ENCODE measurements at regions not wholly inside any gene's neighbourhood (a gene's known extent, or its start where the extent isn't known, plus 50 kb on each side); places are given as distances from the start of the nearest gene placed in this dataset.
"Not testable (repeated sequence)": the region's sequence is repeated elsewhere in the genome, so short reads cannot be mapped to it uniquely, and the experiment has no call there.

GRCh38 chr5:33091571-33092363 is 349.0 kb upstream of the TARS1 start:
- Histone ChIP-seq H3K4me3 (ENCODE audit: low read length) (no peak overlapping the region), H3K27ac (ENCODE audit: low read depth, low read length) (no peak overlapping the region), H3K4me1 (ENCODE audit: control insufficient read depth, insufficient read depth, low read length) (no peaks in the 10 kb centered on the region), H3K36me3 (ENCODE audit: control insufficient read depth, insufficient read depth, low read length) (no peaks in the 10 kb centered on the region), H3K27me3 (ENCODE audit: control insufficient read depth, insufficient read depth, low read length) (no peaks in the 10 kb centered on the region), H3K9ac (ENCODE audit: low read length) (no peak overlapping the region)

- H3K36me3 ChIP-seq (ENCODE audit: control insufficient read depth, insufficient read depth, low read length): no peaks in the 10 kb centered on the region
- H3K27ac ChIP-seq (ENCODE audit: low read depth, low read length): no peak overlapping the region
- H3K9ac ChIP-seq (ENCODE audit: low read length): no peak overlapping the region
- no peaks in the 10 kb centered on the region for H3K27me3 ChIP-seq (ENCODE audit: control insufficient read depth, insufficient read depth, low read length)
- H3K4me3 ChIP-seq (ENCODE audit: low read length): no peak overlapping the region
- no peaks in the 10 kb centered on the region for H3K4me1 ChIP-seq (ENCODE audit: control insufficient read depth, insufficient read depth, low read length)
Measured at GRCh38 chr5:33092719-33093118, 348.0 kb upstream of the TARS1 start.

GRCh38 chr5:33102551-33102950 is 338.2 kb upstream of the TARS1 start:
- H3K36me3 ChIP-seq (ENCODE audit: control insufficient read depth, insufficient read depth, low read length): no peaks in the 10 kb centered on the region
- H3K27ac ChIP-seq (ENCODE audit: low read depth, low read length): no peak overlapping the region
- no peaks in the 10 kb centered on the region for H3K27me3 ChIP-seq (ENCODE audit: control insufficient read depth, insufficient read depth, low read length)
- H3K9ac ChIP-seq (ENCODE audit: low read length): no peak overlapping the region
- no peaks in the 10 kb centered on the region for H3K4me1 ChIP-seq (ENCODE audit: control insufficient read depth, insufficient read depth, low read length)
- H3K4me3 ChIP-seq (ENCODE audit: low read length): no peak overlapping the region

- no peaks in the 10 kb centered on the region for H3K27me3 ChIP-seq (ENCODE audit: control insufficient read depth, insufficient read depth, low read length)
- H3K9ac ChIP-seq (ENCODE audit: low read length): no peak overlapping the region
- H3K27ac ChIP-seq (ENCODE audit: low read depth, low read length): no peak overlapping the region
- H3K36me3 ChIP-seq (ENCODE audit: control insufficient read depth, insufficient read depth, low read length): no peaks in the 10 kb centered on the region
- H3K4me3 ChIP-seq (ENCODE audit: low read length): no peak overlapping the region
- H3K4me1 ChIP-seq (ENCODE audit: control insufficient read depth, insufficient read depth, low read length): no peaks in the 10 kb centered on the region
Measured at GRCh38 chr5:33105521-33105941, 335.2 kb upstream of the TARS1 start.

- H3K9ac ChIP-seq (ENCODE audit: low read length); H3K36me3 ChIP-seq (ENCODE audit: control insufficient read depth, insufficient read depth, low read length); H3K27ac ChIP-seq (ENCODE audit: low read depth, low read length); H3K4me1 ChIP-seq (ENCODE audit: control insufficient read depth, insufficient read depth, low read length); H3K27me3 ChIP-seq (ENCODE audit: control insufficient read depth, insufficient read depth, low read length); H3K4me3 ChIP-seq (ENCODE audit: low read length): not testable (repeated sequence)
Measured at GRCh38 chr5:33110496-33110895, 330.3 kb upstream of the TARS1 start.

- no peaks in the 10 kb centered on the region for H3K36me3 ChIP-seq (ENCODE audit: control insufficient read depth, insufficient read depth, low read length)
Measured at GRCh38 chr5:33114361-33114760, 326.4 kb upstream of the TARS1 start.

GRCh38 chr5:33115467-33115866 is 325.3 kb upstream of the TARS1 start:
- Histone ChIP-seq H3K4me1 (ENCODE audit: control insufficient read depth, insufficient read depth, low read length) (no peaks in the 10 kb centered on the region), H3K36me3 (ENCODE audit: control insufficient read depth, insufficient read depth, low read length) (no peaks in the 10 kb centered on the region), H3K27ac (ENCODE audit: low read depth, low read length) (no peak overlapping the region), H3K9ac (ENCODE audit: low read length) (no peak overlapping the region), H3K4me3 (ENCODE audit: low read length) (no peak overlapping the region), H3K27me3 (ENCODE audit: control insufficient read depth, insufficient read depth, low read length) (no peaks in the 10 kb centered on the region)

More at GRCh38 chr5:33114361-33114760, 326.4 kb upstream of the TARS1 start:
- Histone ChIP-seq H3K9ac (ENCODE audit: low read length) (no peak overlapping the region), H3K4me1 (ENCODE audit: control insufficient read depth, insufficient read depth, low read length) (no peaks in the 10 kb centered on the region), H3K4me3 (ENCODE audit: low read length) (no peak overlapping the region), H3K27ac (ENCODE audit: low read depth, low read length) (no peak overlapping the region), H3K27me3 (ENCODE audit: control insufficient read depth, insufficient read depth, low read length) (no peaks in the 10 kb centered on the region)

GRCh38 chr5:33118761-33119415 is 321.9 kb upstream of the TARS1 start:
- Histone ChIP-seq H3K27ac (ENCODE audit: low read depth, low read length) (no peak overlapping the region), H3K9ac (ENCODE audit: low read length) (no peak overlapping the region), H3K36me3 (ENCODE audit: control insufficient read depth, insufficient read depth, low read length) (no peaks in the 10 kb centered on the region), H3K4me1 (ENCODE audit: control insufficient read depth, insufficient read depth, low read length) (no peaks in the 10 kb centered on the region), H3K4me3 (ENCODE audit: low read length) (no peak overlapping the region), H3K27me3 (ENCODE audit: control insufficient read depth, insufficient read depth, low read length) (no peaks in the 10 kb centered on the region)

- no peak overlapping the region for H3K4me3 ChIP-seq (ENCODE audit: low read length)
- H3K9ac ChIP-seq (ENCODE audit: low read length): no peak overlapping the region
- no peaks in the 10 kb centered on the region for H3K27me3 ChIP-seq (ENCODE audit: control insufficient read depth, insufficient read depth, low read length)
- no peaks in the 10 kb centered on the region for H3K36me3 ChIP-seq (ENCODE audit: control insufficient read depth, insufficient read depth, low read length)
- no peaks in the 10 kb centered on the region for H3K4me1 ChIP-seq (ENCODE audit: control insufficient read depth, insufficient read depth, low read length)
- no peak overlapping the region for H3K27ac ChIP-seq (ENCODE audit: low read depth, low read length)
Measured at GRCh38 chr5:33120671-33121070, 320.1 kb upstream of the TARS1 start.

GRCh38 chr5:33129309-33129708 is 311.5 kb upstream of the TARS1 start:
- Histone ChIP-seq H3K9ac (ENCODE audit: low read length) (no peak overlapping the region), H3K27ac (ENCODE audit: low read depth, low read length) (no peak overlapping the region), H3K27me3 (ENCODE audit: control insufficient read depth, insufficient read depth, low read length) (no peaks in the 10 kb centered on the region)

GRCh38 chr5:33136785-33137184 is 304.0 kb upstream of the TARS1 start:
- Histone ChIP-seq H3K4me3 (ENCODE audit: low read length) (no peak overlapping the region), H3K27me3 (ENCODE audit: control insufficient read depth, insufficient read depth, low read length) (no peaks in the 10 kb centered on the region), H3K9ac (ENCODE audit: low read length) (no peak overlapping the region), H3K36me3 (ENCODE audit: control insufficient read depth, insufficient read depth, low read length) (no peaks in the 10 kb centered on the region), H3K4me1 (ENCODE audit: control insufficient read depth, insufficient read depth, low read length) (no peaks in the 10 kb centered on the region), H3K27ac (ENCODE audit: low read depth, low read length) (no peak overlapping the region)

More at GRCh38 chr5:33129309-33129708, 311.5 kb upstream of the TARS1 start:
- Histone ChIP-seq H3K4me3 (ENCODE audit: low read length) (no peak overlapping the region), H3K4me1 (ENCODE audit: control insufficient read depth, insufficient read depth, low read length) (no peaks in the 10 kb centered on the region), H3K36me3 (ENCODE audit: control insufficient read depth, insufficient read depth, low read length) (no peaks in the 10 kb centered on the region)

- H3K27ac ChIP-seq (ENCODE audit: low read depth, low read length); H3K27me3 ChIP-seq (ENCODE audit: control insufficient read depth, insufficient read depth, low read length); H3K4me1 ChIP-seq (ENCODE audit: control insufficient read depth, insufficient read depth, low read length); H3K9ac ChIP-seq (ENCODE audit: low read length); H3K4me3 ChIP-seq (ENCODE audit: low read length); H3K36me3 ChIP-seq (ENCODE audit: control insufficient read depth, insufficient read depth, low read length): not testable (repeated sequence)
Measured at GRCh38 chr5:33138145-33138544, 302.6 kb upstream of the TARS1 start.

Data from rectal smooth muscle tissue (tissue), 1 donor.